Stimulated activated naive CD8-positive, alpha-beta T cell treated with anti-CD3 and anti-CD28 coated beads, Interleukin-15, Interleukin-2, amounts not matched to agents 100 U/mL and 50 U/mL, for 24 hours (primary cell): ENCODE measurements at regions not wholly inside any gene's neighbourhood (a gene's known extent, or its start where the extent isn't known, plus 50 kb on each side); places are given as distances from the start of the nearest gene placed in this dataset.

Source experiments
- ATAC-seq: fragments of 150-1000 bp; cut with Tn5 transposase; one replicate; pipeline ENCODE4 v1.10.0; 2021
- DNase-seq: peaks from one replicate; pipeline ENCODE4 v3.0.0; 2021

GRCh38 chr7:116447436-116447835 is 52.1 kb upstream of the CAV2 start:
- DNase-seq, result no peak

GRCh38 chr7:116447966-116448839 is 51.3 kb upstream of the CAV2 start:
- ATAC-seq, result no peak
- no peak for DNase-seq

More at GRCh38 chr7:116447436-116447835, 52.1 kb upstream of the CAV2 start:
- no peak for ATAC-seq

GRCh38 chr7:116449441-116449840 is 50.1 kb upstream of the CAV2 start:
- DNase-seq (no peak), ATAC-seq (no peak)
